ENCODE measurements at regions not wholly inside any gene's neighbourhood (a gene's known extent, or its start where the extent isn't known, plus 50 kb on each side); places are given as distances from the start of the nearest gene placed in this dataset.
A peak's percentile ranks its signal among the peaks of the same experiment; 100 is the strongest.

DNA sequence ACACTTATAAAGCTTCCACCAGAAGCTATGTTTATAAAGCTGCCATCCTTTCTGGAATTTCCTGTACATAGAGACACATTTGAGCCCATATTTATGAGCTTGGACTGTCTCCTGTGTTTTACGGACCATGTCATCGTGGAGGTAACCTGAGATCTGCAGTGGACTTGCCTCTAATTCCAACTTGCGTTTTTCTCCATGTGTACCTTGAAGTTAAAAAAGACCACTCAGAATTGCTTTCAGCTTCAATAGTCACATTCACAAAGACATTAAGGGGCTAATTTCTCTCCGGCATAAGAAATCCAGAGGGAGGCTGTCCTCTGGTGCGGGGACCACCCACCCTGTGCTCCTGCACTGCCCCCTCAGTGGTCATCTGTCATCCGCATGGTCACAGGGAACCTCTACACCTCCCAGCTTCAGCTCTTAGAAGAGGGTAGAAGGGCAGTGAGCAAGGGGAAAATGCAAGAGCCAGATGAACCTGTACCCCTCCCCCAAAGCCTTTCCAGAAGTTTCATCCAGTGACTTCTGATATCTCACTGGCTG, 521.4 kb upstream of the CAMK1G start:
- no peak for DNase-seq (ENCODE audit: low read depth, low spot score)

DNA sequence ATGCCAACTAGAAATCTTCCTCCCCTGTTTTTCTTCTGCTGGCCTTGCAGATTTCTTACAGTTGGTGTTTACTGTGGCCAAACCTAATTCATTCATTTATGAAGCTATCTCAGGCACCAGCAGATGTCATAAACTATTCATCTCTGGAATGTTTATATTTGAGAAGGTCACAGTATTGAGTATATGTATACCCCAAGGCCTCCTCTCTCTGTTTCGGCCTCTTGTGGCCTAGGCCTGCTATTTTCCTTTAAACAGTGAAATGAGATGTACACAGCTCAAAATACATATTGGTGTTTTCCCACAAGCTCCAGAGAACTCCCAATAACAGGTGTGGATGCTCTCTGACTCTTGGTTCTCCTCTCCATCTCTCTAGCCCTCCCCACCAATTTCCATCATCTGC, 520.7 kb upstream of the CAMK1G start:
- DNase-seq (ENCODE audit: low read depth, low spot score), result no peak

DNA sequence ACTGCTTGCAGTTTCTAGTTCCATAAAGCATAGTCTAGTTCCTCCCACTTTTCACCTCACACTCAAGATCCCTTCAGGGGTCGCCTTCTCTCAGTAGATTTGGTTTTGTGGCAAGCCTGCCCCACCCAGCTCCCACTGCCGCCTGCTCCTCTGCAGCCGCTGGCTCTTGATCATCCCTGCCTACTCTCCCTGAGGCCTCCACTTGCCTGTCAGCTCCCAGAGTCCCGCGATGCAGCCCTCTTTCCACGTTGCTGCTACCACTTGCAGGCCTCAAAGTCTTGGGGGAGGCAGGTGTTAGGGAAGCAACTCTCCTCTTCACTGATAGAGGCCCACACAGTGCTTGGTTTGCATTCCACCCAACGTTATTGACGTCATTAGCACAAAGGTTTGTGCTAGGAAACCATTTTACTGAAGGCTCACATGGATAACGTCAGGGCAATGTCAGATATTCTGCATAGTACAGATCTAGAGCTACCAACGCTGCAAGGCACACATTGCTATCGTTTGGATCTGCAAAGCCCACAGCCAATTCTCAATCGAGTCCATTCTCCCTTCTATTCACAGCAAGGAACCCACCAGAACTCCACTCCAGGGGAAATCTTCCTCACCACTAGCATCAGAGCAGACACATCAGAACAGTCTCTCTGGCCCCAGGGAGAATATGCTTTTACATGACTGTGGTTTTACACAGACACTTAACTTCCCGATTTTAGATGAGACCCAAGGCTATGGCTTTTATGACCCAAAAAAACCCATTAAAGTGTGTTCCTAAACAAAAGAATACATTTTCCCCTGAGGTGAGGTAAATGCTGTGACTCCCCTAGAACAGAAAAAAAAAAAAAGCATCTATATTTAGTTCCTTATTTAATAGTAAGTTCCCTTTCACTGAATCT, 519.5 kb upstream of the CAMK1G start:
- no peak for DNase-seq (ENCODE audit: low read depth, low spot score)

DNA sequence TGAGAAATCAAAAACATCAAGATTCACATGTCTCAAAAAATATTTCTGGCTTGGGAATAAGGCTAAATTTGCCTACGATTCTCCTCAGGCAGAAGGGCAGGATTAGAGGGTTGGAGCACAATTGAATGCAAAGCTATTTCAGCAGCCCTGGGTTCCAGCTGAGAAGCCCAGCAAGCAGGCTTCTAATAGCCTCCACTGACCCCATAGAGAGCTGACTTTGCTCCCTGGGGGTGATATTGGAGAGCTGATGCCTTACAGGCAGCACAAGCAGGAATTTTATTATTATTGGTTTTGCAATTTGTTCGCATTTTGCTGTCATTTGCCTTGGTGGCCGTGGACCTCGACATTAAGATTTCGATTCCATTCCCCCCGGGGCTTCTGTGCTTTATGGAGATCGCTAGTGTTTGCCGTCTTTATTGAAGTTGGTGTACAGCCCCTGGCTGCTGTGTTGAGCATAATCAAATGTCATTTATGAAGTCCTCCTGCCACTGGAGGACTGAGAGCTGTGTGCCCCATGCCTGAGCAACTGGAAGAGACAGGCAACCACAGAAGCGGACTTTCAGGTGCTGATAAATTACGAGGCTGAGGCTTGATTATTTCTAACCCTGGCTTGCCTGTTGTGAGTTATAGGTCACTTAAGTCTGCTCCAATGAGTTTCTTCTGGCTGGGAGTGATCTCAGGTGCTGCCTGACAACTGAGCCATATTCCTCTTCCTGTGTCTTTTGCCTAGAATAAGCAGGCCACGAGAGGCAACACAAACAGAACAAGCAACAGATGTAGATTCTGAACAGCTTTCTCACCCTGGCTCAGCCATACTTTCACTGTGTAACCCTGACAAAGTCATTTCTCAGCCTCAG, 518.4 kb upstream of the CAMK1G start:
- no peak for DNase-seq (ENCODE audit: low read depth, low spot score)

DNA sequence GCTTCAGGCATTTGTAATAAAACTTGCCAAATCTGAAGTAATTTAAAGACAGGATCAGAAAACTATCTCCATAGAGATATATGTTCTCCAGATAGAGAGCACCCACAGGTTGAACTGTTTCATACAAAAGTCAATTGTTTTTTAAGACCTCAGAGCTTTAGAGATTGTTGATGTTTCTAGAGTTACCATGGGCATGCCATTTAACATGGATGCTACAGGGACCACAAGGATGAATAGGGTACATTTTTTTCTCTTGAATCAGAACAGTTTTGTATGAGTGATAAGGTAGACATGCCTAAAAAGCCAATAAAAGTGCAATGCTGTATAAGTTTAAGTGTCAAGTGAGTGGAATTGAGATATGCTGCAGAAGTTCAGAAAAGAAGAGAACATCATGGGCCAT, 511.0 kb upstream of the CAMK1G start:
- DNase-seq (ENCODE audit: low read depth, low spot score), result no peak

DNA sequence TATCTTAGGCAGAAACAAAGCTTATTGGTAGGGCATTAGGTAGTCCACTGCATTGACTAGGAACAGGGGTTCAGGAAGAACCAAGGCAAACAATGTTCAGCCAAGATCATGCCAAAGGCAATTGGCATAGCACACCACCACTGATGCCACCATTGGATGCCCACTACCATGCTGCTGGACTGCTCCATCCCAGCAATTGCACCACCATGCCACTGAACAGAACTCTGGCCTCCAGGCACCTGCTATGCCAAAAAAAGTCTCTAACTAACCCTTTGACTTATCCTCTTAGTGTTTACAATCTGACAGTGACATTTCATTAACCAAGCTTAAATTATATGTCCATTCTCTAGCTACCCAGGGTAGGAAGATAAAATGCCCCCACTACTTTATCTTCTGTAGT, 509.6 kb upstream of the CAMK1G start:
- DNase-seq (ENCODE audit: low read depth, low spot score), result no peak

DNA sequence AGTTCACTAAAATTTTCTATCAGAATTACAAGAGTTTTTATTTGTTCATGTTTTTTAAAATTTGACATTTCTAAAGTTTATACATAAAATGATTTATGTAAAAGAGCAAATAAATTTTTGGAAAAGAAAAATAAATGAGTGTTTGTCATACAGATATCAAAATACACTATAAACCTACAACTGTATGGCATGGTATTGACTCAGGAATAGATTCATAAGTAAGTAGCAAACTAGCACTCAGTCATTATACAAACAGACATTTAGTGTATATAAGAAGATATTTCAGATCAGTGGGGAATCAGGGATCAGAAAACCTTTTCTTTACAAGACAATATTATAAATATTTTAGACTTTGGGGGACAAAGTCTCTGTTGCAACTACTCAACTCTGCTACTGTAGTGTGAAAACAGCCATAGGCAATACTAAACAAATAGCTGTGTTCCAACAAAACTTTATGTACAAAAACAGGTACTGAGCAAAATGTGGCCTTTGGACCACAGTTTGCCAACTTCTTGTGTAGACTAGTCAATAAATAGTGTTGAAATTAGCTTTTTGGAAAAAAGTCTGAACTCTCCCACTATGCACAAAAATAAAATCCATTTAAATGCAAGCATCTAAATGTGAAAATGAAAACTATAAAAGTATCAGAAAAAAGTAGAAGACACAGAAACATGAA, 508.8 kb upstream of the CAMK1G start:
- DNase-seq (ENCODE audit: low read depth, low spot score), result no peak

DNA sequence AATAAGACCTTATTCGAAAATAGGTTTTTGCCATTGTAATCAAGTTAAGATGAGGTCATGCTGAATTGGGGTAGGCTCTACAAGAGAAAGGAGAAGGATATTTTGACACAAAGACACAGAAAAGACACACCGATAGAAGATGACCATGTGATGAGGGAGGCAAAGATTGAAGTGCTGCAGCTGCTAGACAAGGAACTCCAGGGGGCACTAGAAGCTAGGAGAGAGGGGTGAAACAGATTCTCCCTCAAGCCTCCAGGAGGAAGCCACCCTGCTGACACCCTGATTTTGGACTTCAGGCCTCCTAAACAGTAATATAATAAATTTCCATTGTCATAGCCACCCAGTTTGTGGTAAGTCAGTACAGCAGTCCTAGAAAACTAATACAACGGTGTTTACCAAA, 506.8 kb upstream of the CAMK1G start:
- DNase-seq (ENCODE audit: low read depth, low spot score), result no peak

DNA sequence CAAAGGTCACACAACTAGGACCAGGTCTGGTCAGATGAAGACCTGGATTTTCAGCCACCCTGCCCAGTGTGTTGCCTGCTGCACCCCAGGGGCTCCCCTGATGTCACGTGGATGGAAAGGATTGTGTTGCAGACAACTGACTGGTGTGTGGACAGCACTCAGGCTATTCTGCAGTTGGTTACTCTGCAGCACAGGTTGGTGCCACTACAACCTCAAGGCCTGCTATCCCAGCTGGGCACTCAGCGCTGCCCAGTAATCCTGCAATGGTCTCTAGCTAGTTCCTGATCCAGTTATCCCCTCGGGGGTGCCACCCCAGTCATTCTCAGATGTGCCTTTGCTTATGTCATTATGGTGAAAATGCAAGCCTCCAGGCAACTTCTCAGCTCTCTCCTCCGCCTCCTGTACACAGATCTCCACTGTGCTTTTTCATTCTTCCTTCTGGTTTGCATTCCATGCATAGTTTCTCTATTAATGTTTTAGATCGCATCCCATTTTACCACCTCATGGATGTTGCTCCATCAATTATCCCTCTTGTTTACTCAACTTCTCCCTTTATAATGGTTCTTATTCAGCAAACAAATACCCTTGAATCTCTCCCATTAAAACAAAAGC, 503.2 kb upstream of the CAMK1G start:
- DNase-seq (ENCODE audit: low read depth, low spot score), result no peak

DNA sequence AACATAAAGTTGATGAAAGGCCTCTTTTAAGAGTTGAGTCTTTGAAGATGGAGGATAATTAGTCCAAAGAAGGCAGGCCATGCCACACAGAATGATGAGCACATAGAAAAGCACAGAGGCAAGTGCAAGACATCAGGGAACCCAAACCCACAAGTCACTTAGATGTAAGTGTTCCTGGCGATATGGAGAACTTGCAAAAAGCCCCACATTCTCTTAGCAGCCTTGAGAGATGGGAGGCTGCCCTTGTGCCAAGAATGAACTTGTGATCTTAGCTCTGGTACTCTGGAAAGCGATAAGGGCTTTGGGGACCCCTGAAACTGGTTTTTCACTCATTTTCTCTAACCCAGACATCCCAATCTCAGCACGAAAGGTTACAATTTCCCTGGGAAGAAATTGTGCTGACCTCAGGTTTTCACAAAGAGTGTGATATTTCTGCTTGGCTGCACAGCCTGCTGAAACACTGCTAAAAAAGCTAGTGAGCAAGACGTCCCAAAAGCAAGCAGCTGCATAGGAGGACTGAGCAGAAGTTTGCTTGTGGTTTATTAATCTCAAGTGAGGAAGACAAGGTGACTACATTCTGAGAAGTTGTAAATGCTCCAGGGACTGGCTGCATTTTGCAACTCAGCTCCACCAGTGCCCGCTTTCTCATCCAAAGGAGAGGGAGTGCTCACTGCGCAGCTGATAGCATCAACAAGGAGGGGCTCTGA, 496.9 kb upstream of the CAMK1G start:
- DNase-seq (ENCODE audit: low read depth, low spot score), result no peak

DNA sequence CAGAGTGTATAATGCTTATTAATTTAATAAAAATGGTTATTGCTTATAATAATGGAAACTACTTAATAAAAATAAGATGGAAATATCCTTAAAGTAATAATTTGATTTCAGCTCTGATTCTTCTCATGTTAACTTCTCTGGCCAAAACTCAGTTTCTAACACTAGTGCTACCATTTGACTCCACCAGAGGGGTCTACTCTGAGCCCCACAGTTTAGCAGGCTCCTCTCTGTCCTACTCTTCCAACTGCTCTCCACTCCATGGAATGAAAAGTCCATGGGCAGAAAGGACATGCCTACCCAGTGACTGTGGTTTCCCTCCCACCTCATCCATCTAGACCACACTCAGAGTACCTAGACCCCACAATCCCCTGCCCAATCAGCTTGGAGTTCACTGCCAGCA, 489.1 kb upstream of the CAMK1G start:
- no peak for DNase-seq (ENCODE audit: low read depth, low spot score)

DNA sequence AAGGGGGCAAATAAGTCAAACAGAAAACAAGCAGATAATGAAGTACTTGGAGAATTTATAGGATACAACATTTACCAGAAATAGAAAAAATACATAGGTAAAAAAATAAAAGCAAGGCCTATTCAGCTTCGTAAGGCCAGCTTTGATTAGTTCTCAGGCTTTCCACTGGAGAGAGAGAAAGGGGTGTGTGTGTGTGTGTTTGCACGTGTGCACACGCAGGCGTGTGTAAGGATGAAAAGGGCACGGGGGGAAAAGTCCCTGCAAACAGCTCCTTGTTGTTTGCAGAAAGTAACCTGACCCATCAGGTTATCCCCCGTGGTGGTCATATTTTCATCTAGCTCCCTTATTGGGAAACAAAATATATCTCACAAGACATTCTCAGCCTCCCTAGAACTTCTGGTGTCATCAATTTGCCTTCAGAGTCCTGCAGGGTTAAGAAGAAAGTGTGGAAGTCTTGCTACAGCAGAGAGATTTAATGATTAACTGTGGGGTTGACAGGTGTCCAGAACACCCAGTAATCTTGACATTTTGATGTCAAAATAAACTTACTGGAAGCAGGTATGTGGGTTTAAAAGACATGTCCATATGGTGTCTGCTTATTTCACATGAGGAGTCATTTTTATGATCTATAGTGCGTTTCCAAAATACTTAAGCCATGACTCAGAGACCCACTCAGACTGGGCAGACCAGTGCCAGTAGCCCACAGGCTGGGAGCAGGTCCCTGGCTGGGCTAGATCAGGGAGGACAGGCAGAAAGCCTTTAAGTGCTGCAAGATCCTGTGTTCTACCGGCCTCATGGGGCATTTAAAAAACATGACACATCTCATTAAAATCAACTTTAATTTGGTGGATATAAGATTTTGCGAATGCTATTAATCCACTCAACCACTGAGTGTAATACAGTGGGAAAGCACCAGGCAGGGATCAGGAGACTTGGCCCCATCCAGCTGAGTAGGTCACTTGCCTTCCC, 487.6 kb upstream of the CAMK1G start:
- DNase-seq (ENCODE audit: low read depth, low spot score), result no peak

DNA sequence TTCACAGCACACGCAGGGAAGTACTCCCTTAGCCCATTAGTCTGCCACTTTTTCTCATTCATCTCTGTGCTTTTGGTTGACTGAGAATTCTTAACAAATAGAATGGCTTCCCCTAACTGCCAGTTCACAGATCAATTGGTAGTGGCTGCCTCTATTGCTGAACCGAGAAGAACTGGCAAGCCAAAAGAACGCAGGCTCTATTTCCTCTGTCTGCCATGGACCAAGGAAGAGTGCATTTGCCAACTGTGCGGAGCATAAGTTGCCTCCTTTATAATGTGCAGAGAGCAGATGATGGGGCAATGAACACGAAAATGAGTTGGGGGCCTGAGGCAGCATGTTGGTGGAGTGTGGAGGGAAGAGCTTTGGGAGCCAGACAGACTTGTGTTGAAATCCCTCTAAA, 483.1 kb upstream of the CAMK1G start:
- no peak for DNase-seq (ENCODE audit: low read depth, low spot score)

DNA sequence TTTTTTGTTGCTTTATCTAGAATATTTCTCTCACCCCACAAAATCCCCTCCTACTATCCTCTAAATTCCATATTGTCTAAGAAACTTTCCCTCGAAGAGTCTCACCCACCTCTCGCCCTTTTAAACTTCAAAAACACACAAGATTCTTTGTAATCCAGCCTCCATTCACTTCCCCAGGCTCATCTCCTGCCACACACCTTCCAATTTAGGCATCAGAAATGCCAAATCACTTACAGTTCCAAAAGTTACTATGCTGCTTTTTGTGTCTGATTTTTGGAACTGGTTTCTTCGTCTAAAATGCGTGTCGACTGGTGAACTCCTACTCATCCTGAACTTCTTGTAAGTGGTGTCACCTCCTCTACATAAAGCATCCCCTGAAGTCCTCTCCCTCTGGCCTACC, 482.4 kb upstream of the CAMK1G start:
- DNase-seq (ENCODE audit: low read depth, low spot score), result no peak

DNA sequence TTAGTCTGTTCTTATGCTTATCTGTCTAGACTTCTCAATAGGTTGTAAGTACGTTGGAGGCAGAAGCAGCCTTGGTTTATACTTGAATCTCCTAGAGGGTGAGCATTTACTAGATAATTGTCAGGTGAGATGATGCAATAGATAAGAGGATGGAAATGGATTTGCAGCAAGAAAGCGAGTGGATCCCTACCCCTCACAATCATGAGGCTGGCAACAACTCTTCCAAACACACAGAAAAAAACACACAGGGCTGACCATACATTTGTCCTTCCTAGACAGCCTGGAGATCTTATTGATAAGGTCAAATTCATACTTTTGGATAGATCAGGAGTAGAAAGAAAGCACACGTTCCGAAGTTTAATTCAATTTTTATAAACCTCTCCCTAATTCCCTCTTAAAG, 481.4 kb upstream of the CAMK1G start:
- DNase-seq (ENCODE audit: low read depth, low spot score), result no peak

DNA sequence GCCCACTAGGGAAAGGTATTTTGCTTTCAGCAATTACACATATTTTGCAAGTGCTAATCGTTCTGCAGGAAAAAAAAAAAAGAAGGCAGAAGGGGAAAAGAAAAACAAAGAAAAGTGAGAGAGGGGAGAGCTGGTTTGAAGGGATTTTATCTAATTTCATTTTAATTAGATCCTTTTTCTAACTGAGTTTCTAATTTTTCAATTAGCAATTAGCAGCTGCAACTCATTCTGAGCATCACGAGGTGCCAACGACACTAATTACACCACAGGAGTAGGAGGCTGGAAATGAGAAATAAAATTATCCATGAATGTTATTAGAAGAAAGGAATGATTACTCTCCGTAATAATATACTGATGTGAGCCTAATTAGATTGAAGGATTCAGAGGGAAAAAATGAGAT, 481.0 kb upstream of the CAMK1G start:
- DNase-seq (ENCODE audit: low read depth, low spot score), result no peak

DNA sequence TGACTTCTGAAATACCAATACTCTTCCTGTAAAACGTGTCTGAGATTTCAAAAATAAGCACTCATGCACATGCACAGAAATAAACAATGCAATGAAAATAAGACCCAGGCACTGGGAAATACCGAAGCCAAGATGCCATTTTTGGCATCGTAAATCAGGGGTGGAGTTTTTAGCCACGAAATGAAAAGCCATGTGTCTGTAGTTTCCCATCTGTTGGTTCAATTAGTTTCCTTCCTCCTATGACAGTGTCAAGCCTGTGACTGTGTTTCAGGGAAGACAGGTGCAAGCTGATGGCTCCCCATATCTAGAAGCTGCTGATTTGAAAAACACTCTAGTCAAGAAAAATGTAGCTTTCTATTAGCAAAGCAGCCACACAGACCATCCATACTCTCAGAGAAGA, 480.4 kb upstream of the CAMK1G start:
- no peak for DNase-seq (ENCODE audit: low read depth, low spot score)

DNA sequence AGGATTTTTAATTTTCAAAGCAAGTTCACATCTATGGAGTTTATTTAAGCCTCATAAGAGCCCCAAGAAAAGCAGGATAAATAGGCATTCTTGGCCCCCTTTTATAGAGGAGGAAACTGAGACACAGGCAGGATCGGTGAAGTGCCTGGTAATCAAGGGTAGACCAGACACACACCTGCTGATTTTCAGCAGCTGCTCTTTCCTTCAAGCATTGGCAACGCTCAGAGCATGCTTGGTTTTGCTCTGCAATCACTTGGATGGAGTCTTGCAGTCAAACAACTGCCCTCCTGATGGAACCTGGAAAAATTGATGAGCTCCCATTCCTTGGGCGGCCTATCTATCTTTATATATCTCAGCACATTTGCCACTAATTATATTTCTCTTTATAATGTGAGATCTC, 478.9 kb upstream of the CAMK1G start:
- no peak for DNase-seq (ENCODE audit: low read depth, low spot score)

DNA sequence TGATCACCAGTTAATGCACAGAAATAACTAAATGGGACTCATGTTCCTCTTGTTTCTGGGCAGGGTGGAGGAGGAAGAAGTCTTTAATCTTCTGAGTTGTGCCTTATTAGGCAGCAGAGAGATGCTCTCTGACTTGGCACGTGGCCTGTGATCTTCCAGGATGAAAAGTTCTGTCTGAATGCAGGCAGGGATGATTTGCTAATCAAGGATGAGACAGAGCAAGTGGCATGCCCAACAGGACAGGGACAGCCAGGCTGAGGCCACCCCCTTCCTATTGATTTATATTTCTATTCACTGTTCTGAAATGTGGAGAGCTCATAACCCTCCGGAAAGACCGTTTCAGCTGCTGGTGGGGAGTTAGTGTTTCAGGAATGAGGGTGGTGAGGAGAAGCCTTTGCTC, 477.8 kb upstream of the CAMK1G start:
- DNase-seq (ENCODE audit: low read depth, low spot score), result no peak

DNA sequence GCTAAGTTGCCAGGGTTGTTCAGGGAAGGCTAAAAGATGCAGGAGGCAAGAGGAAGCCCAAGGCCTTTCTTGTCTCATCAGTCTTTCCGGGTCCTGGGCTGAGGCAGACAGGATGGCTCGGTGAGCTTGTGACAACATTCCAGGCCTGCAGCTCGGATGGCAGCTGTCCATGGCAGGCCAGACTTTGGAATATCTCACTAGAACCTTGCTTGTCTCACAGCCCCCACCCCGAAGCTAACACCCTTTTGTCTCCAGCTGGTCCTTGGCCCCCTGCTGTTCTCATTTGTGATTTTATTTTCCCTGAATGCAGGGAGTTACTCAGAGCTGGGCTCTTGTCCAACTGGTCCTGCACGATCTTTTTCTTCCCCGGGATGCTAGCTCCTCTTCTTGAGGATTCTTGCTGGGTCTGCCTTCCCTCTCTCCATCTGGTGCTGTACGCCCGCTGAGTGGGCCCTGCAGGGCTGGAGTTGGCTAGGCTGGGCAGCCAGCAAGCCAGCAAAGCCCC, 477.2 kb upstream of the CAMK1G start:
- DNase-seq (ENCODE audit: low read depth, low spot score), result peak; percentile 18

Measured in smooth muscle cell of the brain vasculature (primary cell).